ENCODE measurements at regions not wholly inside any gene's neighbourhood (a gene's known extent, or its start where the extent isn't known, plus 50 kb on each side); places are given as distances from the start of the nearest gene placed in this dataset.
"Not testable (repeated sequence)": the region's sequence is repeated elsewhere in the genome, so short reads cannot be mapped to it uniquely, and the experiment has no call there.

- H3K4me3 ChIP-seq (replicated peaks; ENCODE audit: low read depth, low read length): no peak overlapping the region
- DNase-seq (ENCODE audit: extremely low read depth, insufficient read length): no peak
- no peaks in the 10 kb centered on the region for H3K27me3 ChIP-seq (replicated peaks; ENCODE audit: control insufficient read depth, insufficient read depth, low read length)
- no peaks in the 10 kb centered on the region for H3K36me3 ChIP-seq (ENCODE audit: control insufficient read depth, insufficient read depth, low read length)
- TF ChIP-seq CTCF (IDR thresholded peaks at IDR 0.05; ENCODE audit: insufficient read depth, low read length, poor library complexity, severe bottlenecking): no peak
These were observed 420.6 kb upstream of the ISX start for GRCh38 chr22:34645375-34645774.

- no peak for TF ChIP-seq CTCF (IDR thresholded peaks at IDR 0.05; ENCODE audit: insufficient read depth, low read length, poor library complexity, severe bottlenecking)
- no peak overlapping the region for H3K4me3 ChIP-seq (replicated peaks; ENCODE audit: low read depth, low read length)
- no peaks in the 10 kb centered on the region for H3K36me3 ChIP-seq (ENCODE audit: control insufficient read depth, insufficient read depth, low read length)
- H3K27me3 ChIP-seq (replicated peaks; ENCODE audit: control insufficient read depth, insufficient read depth, low read length): no peaks in the 10 kb centered on the region
- DNase-seq (ENCODE audit: extremely low read depth, insufficient read length): no peak
These were observed 397.0 kb upstream of the ISX start for GRCh38 chr22:34669001-34669400.

- not testable (repeated sequence) for H3K36me3 ChIP-seq (ENCODE audit: control insufficient read depth, insufficient read depth, low read length); DNase-seq (ENCODE audit: extremely low read depth, insufficient read length); H3K4me3 ChIP-seq (replicated peaks; ENCODE audit: low read depth, low read length); H3K27me3 ChIP-seq (replicated peaks; ENCODE audit: control insufficient read depth, insufficient read depth, low read length)
These were observed 382.9 kb upstream of the ISX start for GRCh38 chr22:34683031-34683430.

GRCh38 chr22:34684278-34684677, 381.7 kb upstream of the ISX start:
- H3K36me3 ChIP-seq (ENCODE audit: control insufficient read depth, insufficient read depth, low read length); DNase-seq (ENCODE audit: extremely low read depth, insufficient read length); H3K4me3 ChIP-seq (replicated peaks; ENCODE audit: low read depth, low read length); H3K27me3 ChIP-seq (replicated peaks; ENCODE audit: control insufficient read depth, insufficient read depth, low read length): not testable (repeated sequence)

- no peaks in the 10 kb centered on the region for H3K36me3 ChIP-seq (ENCODE audit: control insufficient read depth, insufficient read depth, low read length)
- no peak overlapping the region for H3K4me3 ChIP-seq (replicated peaks; ENCODE audit: low read depth, low read length)
- TF ChIP-seq CTCF (IDR thresholded peaks at IDR 0.05; ENCODE audit: insufficient read depth, low read length, poor library complexity, severe bottlenecking): no peak
- H3K27me3 ChIP-seq (replicated peaks; ENCODE audit: control insufficient read depth, insufficient read depth, low read length): no peaks in the 10 kb centered on the region
- no peak for DNase-seq (ENCODE audit: extremely low read depth, insufficient read length)
These were observed 378.8 kb upstream of the ISX start for GRCh38 chr22:34687116-34687515.

GRCh38 chr22:34688825-34689224, 377.1 kb upstream of the ISX start:
- no peaks in the 10 kb centered on the region for H3K27me3 ChIP-seq (replicated peaks; ENCODE audit: control insufficient read depth, insufficient read depth, low read length)
- TF ChIP-seq CTCF (IDR thresholded peaks at IDR 0.05; ENCODE audit: insufficient read depth, low read length, poor library complexity, severe bottlenecking): no peak
- no peak for DNase-seq (ENCODE audit: extremely low read depth, insufficient read length)

GRCh38 chr22:34696557-34696956, 369.4 kb upstream of the ISX start:
- TF ChIP-seq CTCF (IDR thresholded peaks at IDR 0.05; ENCODE audit: insufficient read depth, low read length, poor library complexity, severe bottlenecking): no peak
- DNase-seq (ENCODE audit: extremely low read depth, insufficient read length): no peak
- Histone ChIP-seq H3K36me3 (ENCODE audit: control insufficient read depth, insufficient read depth, low read length) (no peaks in the 10 kb centered on the region), H3K27me3 (replicated peaks; ENCODE audit: control insufficient read depth, insufficient read depth, low read length) (no peaks in the 10 kb centered on the region), H3K4me3 (replicated peaks; ENCODE audit: low read depth, low read length) (no peak overlapping the region)

More at GRCh38 chr22:34688825-34689224, 377.1 kb upstream of the ISX start:
- H3K4me3 ChIP-seq (replicated peaks; ENCODE audit: low read depth, low read length): no peak overlapping the region
- no peaks in the 10 kb centered on the region for H3K36me3 ChIP-seq (ENCODE audit: control insufficient read depth, insufficient read depth, low read length)

Data from GM06990 (cell line).